Endothelial cell of umbilical vein (primary cell): ENCODE measurements at regions not wholly inside any gene's neighbourhood (a gene's known extent, or its start where the extent isn't known, plus 50 kb on each side); places are given as distances from the start of the nearest gene placed in this dataset.

Experiments used
- EZH2 ChIP-seq: IDR thresholded peaks from 2 replicates; pipeline ENCODE4 v1.6.1; 2012; ENCODE audit warnings: borderline replicate concordance, low read depth, mild to moderate bottlenecking, moderate library complexity, low read length, inconsistent platforms; ENCODE audit not compliant: severe bottlenecking
- TF ChIP-seq, protein P1 (sequence below), 2 donors: IDR thresholded peaks; 1 replicate in 1 of 2; 2 replicates in 1 of 2; pipeline ENCODE4 v1.5.1; 2011; ENCODE audit warnings: low read length in 2 of 2, mild to moderate bottlenecking in 2 of 2, moderate library complexity in 2 of 2, control low read depth in 1 of 2, inconsistent platforms in 1 of 2, low read depth in 1 of 2; ENCODE audit not compliant: insufficient read depth in 1 of 2; ENCODE audit errors: extremely low read depth in 1 of 2

DNA sequence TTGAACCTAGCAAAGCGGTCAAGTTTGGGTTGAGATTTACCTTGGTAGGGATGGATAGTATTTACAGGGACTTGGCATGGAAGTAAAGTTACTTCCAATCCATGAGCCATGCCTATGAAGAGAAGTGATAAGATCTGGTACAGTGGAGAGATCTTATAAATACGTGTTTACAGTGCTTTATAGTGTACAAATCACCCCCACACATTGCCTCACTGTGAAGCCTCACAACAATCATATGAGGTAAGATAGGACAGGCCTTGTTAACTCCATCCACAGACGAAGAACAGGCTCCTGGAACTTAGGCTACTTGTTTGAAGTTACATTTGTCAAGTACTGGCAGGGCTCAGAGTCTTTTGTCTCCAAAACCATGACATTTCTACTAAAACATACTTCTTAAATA lies 159.8 kb downstream of the PLPPR4 start:
- TF ChIP-seq EZH2 = no peak
- TF ChIP-seq, protein P1, sequence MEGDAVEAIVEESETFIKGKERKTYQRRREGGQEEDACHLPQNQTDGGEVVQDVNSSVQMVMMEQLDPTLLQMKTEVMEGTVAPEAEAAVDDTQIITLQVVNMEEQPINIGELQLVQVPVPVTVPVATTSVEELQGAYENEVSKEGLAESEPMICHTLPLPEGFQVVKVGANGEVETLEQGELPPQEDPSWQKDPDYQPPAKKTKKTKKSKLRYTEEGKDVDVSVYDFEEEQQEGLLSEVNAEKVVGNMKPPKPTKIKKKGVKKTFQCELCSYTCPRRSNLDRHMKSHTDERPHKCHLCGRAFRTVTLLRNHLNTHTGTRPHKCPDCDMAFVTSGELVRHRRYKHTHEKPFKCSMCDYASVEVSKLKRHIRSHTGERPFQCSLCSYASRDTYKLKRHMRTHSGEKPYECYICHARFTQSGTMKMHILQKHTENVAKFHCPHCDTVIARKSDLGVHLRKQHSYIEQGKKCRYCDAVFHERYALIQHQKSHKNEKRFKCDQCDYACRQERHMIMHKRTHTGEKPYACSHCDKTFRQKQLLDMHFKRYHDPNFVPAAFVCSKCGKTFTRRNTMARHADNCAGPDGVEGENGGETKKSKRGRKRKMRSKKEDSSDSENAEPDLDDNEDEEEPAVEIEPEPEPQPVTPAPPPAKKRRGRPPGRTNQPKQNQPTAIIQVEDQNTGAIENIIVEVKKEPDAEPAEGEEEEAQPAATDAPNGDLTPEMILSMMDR (IDR thresholded peaks at IDR 0.05; ENCODE audit: extremely low read depth in 1 of 2, insufficient read depth in 1 of 2, low read depth in 1 of 2, low read length in 2 of 2) = no peak
